Nephron progenitor cell (in vitro differentiated cells): ENCODE measurements at regions not wholly inside any gene's neighbourhood (a gene's known extent, or its start where the extent isn't known, plus 50 kb on each side); places are given as distances from the start of the nearest gene placed in this dataset.
A peak's percentile ranks its signal among the peaks of the same experiment; 100 is the strongest.

Experiments
- DNase-seq: peaks from one replicate; pipeline ENCODE4 v3.0.0; 2021
- H3K27ac Mint-ChIP-seq: 2 replicates; pipeline ENCODE4 v1.8.0; 2021; ENCODE audit warnings: mild to moderate bottlenecking, moderate library complexity, mixed read lengths
- H3K27me3 Mint-ChIP-seq: 2 replicates; pipeline ENCODE4 v1.8.0; 2021; ENCODE audit warnings: mild to moderate bottlenecking, low read depth, mixed read lengths; ENCODE audit not compliant: poor library complexity
- H3K36me3 Mint-ChIP-seq: 2 replicates; pipeline ENCODE4 v1.8.0; 2021; ENCODE audit warnings: low read depth, mixed read lengths
- H3K4me1 Mint-ChIP-seq: 2 replicates; pipeline ENCODE4 v1.8.0; 2021; ENCODE audit warnings: mixed read lengths
- H3K4me3 Mint-ChIP-seq: 2 replicates; pipeline ENCODE4 v1.8.0; 2021; ENCODE audit warnings: mild to moderate bottlenecking, moderate library complexity, mixed read lengths
- H3K9me3 Mint-ChIP-seq: 2 replicates; pipeline ENCODE4 v1.8.0; 2021; ENCODE audit warnings: mild to moderate bottlenecking, moderate library complexity, mixed read lengths
- TF ChIP-seq, protein P1 (sequence below): fragments of 200-600 bp; sonication (generic); IDR thresholded peaks from 2 replicates; pipeline ENCODE4 v1.5.0; 2021; ENCODE audit warnings: antibody characterized with exemption

GRCh38 chr2:151071382-151071781, 190.3 kb downstream of the RBM43 start:
- DNase-seq = peak; percentile 3
- no peak overlapping the region for H3K27ac Mint-ChIP-seq

DNA sequence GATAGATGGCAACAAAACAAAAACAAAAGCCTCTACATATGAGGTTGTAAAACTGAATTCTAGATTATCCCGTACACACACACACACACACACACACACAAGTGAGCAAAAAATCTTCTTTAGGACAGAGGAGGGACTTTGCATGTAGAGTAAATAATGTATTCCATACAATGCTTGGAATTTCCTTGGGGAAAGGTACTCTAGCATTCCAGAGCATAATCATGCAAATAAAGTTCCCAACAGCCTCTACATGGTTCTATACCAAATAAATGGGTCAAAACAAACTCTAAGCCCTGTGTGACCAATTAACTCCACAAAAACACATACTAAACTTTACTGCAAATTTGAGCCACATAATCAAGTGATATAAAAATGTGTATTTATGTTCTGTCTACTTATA, 191.4 kb downstream of the RBM43 start:
- H3K27ac Mint-ChIP-seq = no peak overlapping the region
- H3K4me3 Mint-ChIP-seq = no peak overlapping the region
- peaks cover 4% of the 10 kb centered on the region for H3K36me3 Mint-ChIP-seq
- no peaks in the 10 kb centered on the region for H3K4me1 Mint-ChIP-seq
- TF ChIP-seq, protein P1, sequence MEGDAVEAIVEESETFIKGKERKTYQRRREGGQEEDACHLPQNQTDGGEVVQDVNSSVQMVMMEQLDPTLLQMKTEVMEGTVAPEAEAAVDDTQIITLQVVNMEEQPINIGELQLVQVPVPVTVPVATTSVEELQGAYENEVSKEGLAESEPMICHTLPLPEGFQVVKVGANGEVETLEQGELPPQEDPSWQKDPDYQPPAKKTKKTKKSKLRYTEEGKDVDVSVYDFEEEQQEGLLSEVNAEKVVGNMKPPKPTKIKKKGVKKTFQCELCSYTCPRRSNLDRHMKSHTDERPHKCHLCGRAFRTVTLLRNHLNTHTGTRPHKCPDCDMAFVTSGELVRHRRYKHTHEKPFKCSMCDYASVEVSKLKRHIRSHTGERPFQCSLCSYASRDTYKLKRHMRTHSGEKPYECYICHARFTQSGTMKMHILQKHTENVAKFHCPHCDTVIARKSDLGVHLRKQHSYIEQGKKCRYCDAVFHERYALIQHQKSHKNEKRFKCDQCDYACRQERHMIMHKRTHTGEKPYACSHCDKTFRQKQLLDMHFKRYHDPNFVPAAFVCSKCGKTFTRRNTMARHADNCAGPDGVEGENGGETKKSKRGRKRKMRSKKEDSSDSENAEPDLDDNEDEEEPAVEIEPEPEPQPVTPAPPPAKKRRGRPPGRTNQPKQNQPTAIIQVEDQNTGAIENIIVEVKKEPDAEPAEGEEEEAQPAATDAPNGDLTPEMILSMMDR = no peak
- no peaks in the 10 kb centered on the region for H3K27me3 Mint-ChIP-seq
- H3K9me3 Mint-ChIP-seq = peaks cover 16% of the 10 kb centered on the region
- DNase-seq = no peak

More at GRCh38 chr2:151071382-151071781, 190.3 kb downstream of the RBM43 start:
- Mint-ChIP-seq H3K9me3 (peaks cover 27% of the 10 kb centered on the region), H3K4me1 (no peaks in the 10 kb centered on the region), H3K4me3 (no peak overlapping the region), H3K36me3 (peaks cover 4% of the 10 kb centered on the region), H3K27me3 (peaks cover 4% of the 10 kb centered on the region)
- TF ChIP-seq, protein P1 = peak; percentile 39

GRCh38 chr2:151067658-151068369, 193.8 kb downstream of the RBM43 start:
- no peaks in the 10 kb centered on the region for H3K36me3 Mint-ChIP-seq
- TF ChIP-seq, protein P1 = no peak
- no peak overlapping the region for H3K27ac Mint-ChIP-seq
- no peak for DNase-seq
- no peaks in the 10 kb centered on the region for H3K4me1 Mint-ChIP-seq
- no peak overlapping the region for H3K4me3 Mint-ChIP-seq
- no peaks in the 10 kb centered on the region for H3K9me3 Mint-ChIP-seq
- no peaks in the 10 kb centered on the region for H3K27me3 Mint-ChIP-seq

DNA sequence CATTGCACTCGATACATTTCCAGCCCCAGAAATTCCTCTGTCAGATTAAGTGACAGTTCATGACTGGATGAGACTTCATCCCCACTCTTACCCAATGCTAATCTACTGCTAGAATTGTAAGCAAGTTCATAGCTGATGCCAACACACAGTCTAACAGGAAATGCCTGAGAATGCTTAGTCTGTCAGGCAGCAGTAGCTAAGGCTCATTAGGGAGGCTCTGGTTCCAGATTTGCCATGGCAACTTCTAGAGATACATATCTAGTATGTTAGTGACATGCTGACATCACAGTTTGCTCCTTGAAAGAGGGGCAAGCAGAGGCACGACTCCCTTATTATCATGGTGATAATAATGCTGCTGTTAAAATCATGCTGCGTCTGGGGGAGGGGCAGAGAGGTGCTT, 198.4 kb downstream of the RBM43 start:
- Mint-ChIP-seq H3K36me3 (no peaks in the 10 kb centered on the region), H3K4me1 (no peaks in the 10 kb centered on the region), H3K4me3 (no peak overlapping the region), H3K27ac (no peak overlapping the region), H3K9me3 (no peaks in the 10 kb centered on the region), H3K27me3 (no peaks in the 10 kb centered on the region)
- TF ChIP-seq, protein P1 = no peak
- DNase-seq = no peak

DNA sequence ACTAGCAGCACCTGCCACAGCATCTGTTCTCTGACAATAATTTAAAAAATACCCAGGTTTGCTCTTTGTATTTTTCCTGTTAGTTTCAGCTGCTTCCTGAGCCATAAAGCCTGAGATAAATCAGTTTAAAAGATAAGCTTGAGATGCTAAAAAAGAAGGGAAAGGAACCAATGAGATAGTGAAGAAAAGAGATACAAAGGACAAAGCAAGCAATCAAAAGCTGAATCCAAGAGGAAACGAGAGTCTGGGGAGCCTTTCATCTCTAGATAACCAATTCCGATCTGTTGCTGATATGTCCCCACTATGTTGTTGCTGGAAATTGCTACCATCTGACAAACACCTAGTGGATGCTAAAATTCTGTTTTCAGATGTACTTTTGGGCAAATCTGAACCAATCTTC, 201.4 kb downstream of the RBM43 start:
- Mint-ChIP-seq H3K27ac (no peak overlapping the region), H3K4me3 (no peak overlapping the region), H3K9me3 (no peaks in the 10 kb centered on the region), H3K36me3 (no peaks in the 10 kb centered on the region), H3K27me3 (no peaks in the 10 kb centered on the region), H3K4me1 (peaks cover 5% of the 10 kb centered on the region)
- TF ChIP-seq, protein P1 = no peak
- DNase-seq = no peak

DNA sequence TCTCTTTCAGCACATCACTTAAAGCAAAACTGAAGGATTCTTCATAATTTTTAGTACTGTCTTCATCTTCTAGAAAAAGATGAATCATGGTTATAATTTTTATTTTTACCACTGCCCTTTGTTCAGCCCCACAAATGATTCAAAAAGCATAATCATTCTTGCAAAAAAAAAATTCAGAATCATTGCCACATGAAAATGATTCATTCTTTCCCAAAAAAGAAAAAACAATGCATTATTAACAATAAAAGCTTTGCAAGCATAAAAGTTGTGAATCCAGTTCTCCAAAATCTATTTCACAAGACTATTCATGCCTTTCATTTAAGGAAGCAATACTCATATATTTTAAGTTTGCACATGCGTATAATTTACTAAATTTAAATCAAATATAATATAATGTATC, 204.8 kb downstream of the RBM43 start:
- no peak overlapping the region for H3K27ac Mint-ChIP-seq
- peaks cover 5% of the 10 kb centered on the region for H3K4me1 Mint-ChIP-seq
- H3K36me3 Mint-ChIP-seq = no peaks in the 10 kb centered on the region
- no peak overlapping the region for H3K4me3 Mint-ChIP-seq
- TF ChIP-seq, protein P1 = no peak
- H3K9me3 Mint-ChIP-seq = no peaks in the 10 kb centered on the region
- H3K27me3 Mint-ChIP-seq = no peaks in the 10 kb centered on the region
- DNase-seq = no peak
